Nephron progenitor cell (in vitro differentiated cells): ENCODE measurements at regions not wholly inside any gene's neighbourhood (a gene's known extent, or its start where the extent isn't known, plus 50 kb on each side); places are given as distances from the start of the nearest gene placed in this dataset.
"Not testable (repeated sequence)": the region's sequence is repeated elsewhere in the genome, so short reads cannot be mapped to it uniquely, and the experiment has no call there.

ENCODE experiments used
- DNase-seq: peaks from one replicate; pipeline ENCODE4 v3.0.0; 2021
- H3K27ac Mint-ChIP-seq: 2 replicates; pipeline ENCODE4 v1.8.0; 2021; ENCODE audit warnings: mild to moderate bottlenecking, moderate library complexity, mixed read lengths
- H3K27me3 Mint-ChIP-seq: 2 replicates; pipeline ENCODE4 v1.8.0; 2021; ENCODE audit warnings: mild to moderate bottlenecking, low read depth, mixed read lengths; ENCODE audit not compliant: poor library complexity
- H3K36me3 Mint-ChIP-seq: 2 replicates; pipeline ENCODE4 v1.8.0; 2021; ENCODE audit warnings: low read depth, mixed read lengths
- H3K4me1 Mint-ChIP-seq: 2 replicates; pipeline ENCODE4 v1.8.0; 2021; ENCODE audit warnings: mixed read lengths
- H3K4me3 Mint-ChIP-seq: 2 replicates; pipeline ENCODE4 v1.8.0; 2021; ENCODE audit warnings: mild to moderate bottlenecking, moderate library complexity, mixed read lengths
- H3K9me3 Mint-ChIP-seq: 2 replicates; pipeline ENCODE4 v1.8.0; 2021; ENCODE audit warnings: mild to moderate bottlenecking, moderate library complexity, mixed read lengths
- CTCF ChIP-seq: fragments of 200-600 bp; sonication (generic); IDR thresholded peaks from 2 replicates; pipeline ENCODE4 v1.5.0; 2021; ENCODE audit warnings: antibody characterized with exemption

- H3K27ac Mint-ChIP-seq = no peak overlapping the region
- TF ChIP-seq CTCF = no peak
- no peak for DNase-seq
- H3K36me3 Mint-ChIP-seq = no peaks in the 10 kb centered on the region
- no peaks in the 10 kb centered on the region for H3K4me1 Mint-ChIP-seq
- peaks cover 6% of the 10 kb centered on the region for H3K9me3 Mint-ChIP-seq
- no peaks in the 10 kb centered on the region for H3K27me3 Mint-ChIP-seq
- H3K4me3 Mint-ChIP-seq = no peak overlapping the region
Observed at GRCh38 chr12:74250891-74251290, 286.7 kb upstream of the ATXN7L3B start.

- not testable (repeated sequence) for H3K36me3 Mint-ChIP-seq
Observed at GRCh38 chr12:74253826-74254225, 283.8 kb upstream of the ATXN7L3B start.

GRCh38 chr12:74254784-74255183 is 282.9 kb upstream of the ATXN7L3B start:
- no peaks in the 10 kb centered on the region for H3K36me3 Mint-ChIP-seq
- H3K27ac Mint-ChIP-seq = no peak overlapping the region
- H3K4me1 Mint-ChIP-seq = no peaks in the 10 kb centered on the region
- H3K27me3 Mint-ChIP-seq = no peaks in the 10 kb centered on the region
- no peak overlapping the region for H3K4me3 Mint-ChIP-seq
- peaks cover 6% of the 10 kb centered on the region for H3K9me3 Mint-ChIP-seq
- DNase-seq = no peak
- no peak for TF ChIP-seq CTCF

More at GRCh38 chr12:74253826-74254225, 283.8 kb upstream of the ATXN7L3B start:
- H3K9me3 Mint-ChIP-seq, H3K27ac Mint-ChIP-seq, DNase-seq, H3K27me3 Mint-ChIP-seq, H3K4me3 Mint-ChIP-seq, H3K4me1 Mint-ChIP-seq: not testable (repeated sequence)

GRCh38 chr12:74259199-74259598 is 278.4 kb upstream of the ATXN7L3B start:
- no peak for TF ChIP-seq CTCF
- Mint-ChIP-seq H3K27me3 (no peaks in the 10 kb centered on the region), H3K4me1 (no peaks in the 10 kb centered on the region), H3K27ac (no peak overlapping the region), H3K4me3 (no peak overlapping the region), H3K36me3 (no peaks in the 10 kb centered on the region), H3K9me3 (no peaks in the 10 kb centered on the region)
- DNase-seq = no peak

- Mint-ChIP-seq H3K9me3 (peaks cover 9% of the 10 kb centered on the region), H3K27ac (no peak overlapping the region), H3K27me3 (peaks cover 3% of the 10 kb centered on the region), H3K4me1 (no peaks in the 10 kb centered on the region), H3K4me3 (no peak overlapping the region), H3K36me3 (no peaks in the 10 kb centered on the region)
- TF ChIP-seq CTCF = no peak
- no peak for DNase-seq
Observed at GRCh38 chr12:74264692-74265091, 272.9 kb upstream of the ATXN7L3B start.

GRCh38 chr12:74269355-74269754 is 268.3 kb upstream of the ATXN7L3B start:
- H3K27ac Mint-ChIP-seq, H3K4me1 Mint-ChIP-seq, H3K9me3 Mint-ChIP-seq, H3K4me3 Mint-ChIP-seq, DNase-seq, H3K36me3 Mint-ChIP-seq, H3K27me3 Mint-ChIP-seq: not testable (repeated sequence)

- no peak for TF ChIP-seq CTCF
- Mint-ChIP-seq H3K9me3 (peaks cover 15% of the 10 kb centered on the region), H3K27me3 (no peaks in the 10 kb centered on the region), H3K27ac (no peak overlapping the region), H3K4me1 (no peaks in the 10 kb centered on the region), H3K4me3 (no peak overlapping the region), H3K36me3 (no peaks in the 10 kb centered on the region)
- DNase-seq = no peak
Observed at GRCh38 chr12:74280156-74280655, 257.4 kb upstream of the ATXN7L3B start.

- not testable (repeated sequence) for H3K27ac Mint-ChIP-seq, H3K27me3 Mint-ChIP-seq, DNase-seq, H3K9me3 Mint-ChIP-seq, H3K4me1 Mint-ChIP-seq, H3K36me3 Mint-ChIP-seq, H3K4me3 Mint-ChIP-seq
Observed at GRCh38 chr12:74281401-74282180, 256.0 kb upstream of the ATXN7L3B start.
